ENCODE measurements at regions not wholly inside any gene's neighbourhood (a gene's known extent, or its start where the extent isn't known, plus 50 kb on each side); places are given as distances from the start of the nearest gene placed in this dataset.

- TF ChIP-seq POLR2A (IDR thresholded peaks at IDR 0.05) = no peak
- no peak for TF ChIP-seq CTCF (IDR thresholded peaks at IDR 0.05)
Measured at GRCh38 chr7:153920897-153921296, 131.3 kb upstream of the DPP6 start.

Data from thyroid gland (tissue), 4 donors.